ENCODE measurements at regions not wholly inside any gene's neighbourhood (a gene's known extent, or its start where the extent isn't known, plus 50 kb on each side); places are given as distances from the start of the nearest gene placed in this dataset.

DNA sequence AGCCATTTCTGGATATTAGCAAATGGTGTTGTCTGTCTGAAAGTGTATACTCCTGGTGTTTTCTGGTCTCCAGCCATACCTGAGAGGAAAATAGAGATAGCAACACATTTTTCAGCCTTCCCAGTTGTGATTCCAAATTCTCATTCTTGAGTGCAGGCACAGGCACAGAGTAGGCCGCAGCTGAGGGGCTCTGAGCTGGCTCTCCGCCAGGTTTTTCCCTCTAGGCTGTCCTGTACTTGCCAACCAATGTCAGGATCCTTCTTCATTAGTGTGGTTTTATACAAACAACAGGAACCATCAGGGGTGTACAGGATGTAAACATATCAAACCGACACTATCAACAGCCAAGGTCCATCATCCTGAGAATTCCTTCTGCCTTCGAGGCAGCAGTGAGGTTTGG is 1733.6 kb upstream of the CELF4 start:
- Mint-ChIP-seq H3K27ac (no peak overlapping the region), H3K4me1 (ENCODE audit: low read depth) (no peaks in the 10 kb centered on the region), H3K36me3 (ENCODE audit: low read depth) (no peaks in the 10 kb centered on the region), H3K27me3 (ENCODE audit: insufficient read depth) (no peaks in the 10 kb centered on the region), H3K9me3 (peaks cover 6% of the 10 kb centered on the region), H3K4me3 (no peak overlapping the region)
- intact Hi-C loops (cut with micrococcal nuclease): no loop called here
- no peak for DNase-seq (ENCODE audit: low spot score)

DNA sequence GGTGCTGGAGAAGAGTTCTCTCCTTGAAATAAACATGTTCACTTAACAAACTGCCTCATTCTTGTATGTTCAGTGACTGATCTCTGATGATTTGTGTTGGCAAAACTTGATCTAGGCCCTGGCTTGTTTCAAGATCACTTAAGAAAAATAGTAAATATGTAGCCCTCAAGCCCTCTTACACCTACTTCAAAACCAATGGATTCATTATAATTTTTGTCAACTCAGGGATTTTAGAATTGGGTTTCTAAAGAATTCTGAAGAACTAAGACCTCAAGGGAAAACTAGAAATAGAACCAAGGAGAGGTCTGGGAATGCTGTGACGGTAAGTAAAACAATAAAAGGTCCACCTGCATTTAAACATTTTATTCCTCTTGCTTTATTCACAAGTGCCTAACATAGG is 1731.6 kb upstream of the CELF4 start:
- H3K27me3 Mint-ChIP-seq (ENCODE audit: insufficient read depth): no peaks in the 10 kb centered on the region
- no peak for DNase-seq (ENCODE audit: low spot score)
- no peak overlapping the region for H3K4me3 Mint-ChIP-seq
- no peaks in the 10 kb centered on the region for H3K4me1 Mint-ChIP-seq (ENCODE audit: low read depth)
- no peaks in the 10 kb centered on the region for H3K36me3 Mint-ChIP-seq (ENCODE audit: low read depth)
- H3K9me3 Mint-ChIP-seq: peaks cover 13% of the 10 kb centered on the region
- no peak overlapping the region for H3K27ac Mint-ChIP-seq
- intact Hi-C loops (cut with micrococcal nuclease): no loop called here

DNA sequence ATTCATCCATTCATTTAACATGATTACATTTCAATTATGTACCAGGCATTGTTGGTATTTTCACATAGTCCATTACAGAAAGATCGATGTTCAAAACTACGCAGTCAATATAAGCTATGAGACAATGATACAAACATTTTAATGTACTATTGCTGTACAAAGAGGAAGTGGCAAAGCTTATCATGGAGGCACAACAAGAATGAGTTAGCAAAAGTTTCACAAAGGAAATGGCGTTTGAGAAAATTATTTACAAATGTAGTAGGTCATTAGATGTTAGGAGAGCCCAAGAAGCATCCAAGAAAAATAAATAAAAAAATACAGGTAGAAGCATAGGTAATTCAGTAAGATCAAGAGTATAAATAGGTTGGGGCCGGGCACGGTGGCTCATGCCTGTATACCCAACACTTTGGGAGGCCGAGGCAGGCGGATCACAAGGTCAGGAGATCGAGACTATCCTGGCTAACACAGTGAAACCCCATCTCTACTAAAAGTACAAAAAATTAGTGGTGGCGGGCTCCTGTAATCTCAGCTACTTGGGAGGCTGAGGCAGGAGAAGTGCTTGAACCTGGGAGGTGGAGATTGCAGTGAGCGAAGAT is 1730.8 kb upstream of the CELF4 start:
- Mint-ChIP-seq H3K27ac (no peak overlapping the region), H3K9me3 (peaks cover 13% of the 10 kb centered on the region), H3K4me3 (no peak overlapping the region), H3K27me3 (ENCODE audit: insufficient read depth) (no peaks in the 10 kb centered on the region), H3K36me3 (ENCODE audit: low read depth) (no peaks in the 10 kb centered on the region), H3K4me1 (ENCODE audit: low read depth) (no peaks in the 10 kb centered on the region)
- intact Hi-C loops (cut with micrococcal nuclease): no loop called here
- DNase-seq (ENCODE audit: low spot score): no peak

DNA sequence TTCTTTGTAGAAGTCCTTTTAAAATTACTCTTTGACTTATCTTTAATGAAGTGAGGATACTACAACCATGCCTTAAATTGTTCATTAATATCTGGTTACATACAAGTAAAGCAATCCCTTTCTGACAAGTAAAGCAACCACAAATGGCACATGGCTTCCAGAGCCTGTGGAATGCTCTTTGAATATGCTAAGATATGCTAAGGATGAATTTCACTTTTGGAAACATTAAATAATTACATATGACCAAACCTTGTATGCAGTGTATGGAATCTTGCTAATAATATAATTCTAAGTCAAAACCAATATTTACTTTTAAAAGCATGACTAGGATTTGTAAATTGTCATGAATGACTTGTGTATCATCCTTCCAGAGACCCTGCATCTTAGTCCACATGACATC is 1711.2 kb upstream of the CELF4 start:
- Mint-ChIP-seq H3K9me3 (peaks cover 3% of the 10 kb centered on the region), H3K4me1 (ENCODE audit: low read depth) (no peaks in the 10 kb centered on the region), H3K27ac (no peak overlapping the region), H3K36me3 (ENCODE audit: low read depth) (no peaks in the 10 kb centered on the region), H3K4me3 (no peak overlapping the region), H3K27me3 (ENCODE audit: insufficient read depth) (no peaks in the 10 kb centered on the region)
- intact Hi-C loops (cut with micrococcal nuclease): no loop called here
- DNase-seq (ENCODE audit: low spot score): no peak

DNA sequence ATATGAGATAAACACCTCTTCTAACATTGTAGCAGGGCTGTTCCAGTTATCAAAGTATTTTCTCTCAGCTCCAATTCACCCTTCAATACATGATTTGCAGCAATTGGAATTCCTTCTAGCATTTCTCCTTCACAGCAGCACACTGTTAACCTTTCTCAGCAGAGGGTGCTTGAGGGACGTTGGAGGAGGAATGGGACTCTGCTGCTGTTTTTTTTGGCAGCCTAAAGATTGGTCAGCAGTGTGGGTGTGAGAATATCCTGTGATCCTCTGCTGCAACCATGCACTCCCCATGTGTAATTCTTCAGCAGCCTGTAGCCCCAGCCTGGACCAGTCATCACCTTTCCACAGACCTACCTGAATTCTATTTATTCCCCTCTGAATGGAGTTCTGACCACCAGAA is 1708.9 kb upstream of the CELF4 start:
- Mint-ChIP-seq H3K4me3 (no peak overlapping the region), H3K4me1 (ENCODE audit: low read depth) (no peaks in the 10 kb centered on the region), H3K27ac (no peak overlapping the region), H3K9me3 (no peaks in the 10 kb centered on the region), H3K36me3 (ENCODE audit: low read depth) (no peaks in the 10 kb centered on the region), H3K27me3 (ENCODE audit: insufficient read depth) (no peaks in the 10 kb centered on the region)
- intact Hi-C loops (cut with micrococcal nuclease): no loop called here
- DNase-seq (ENCODE audit: low spot score): no peak

DNA sequence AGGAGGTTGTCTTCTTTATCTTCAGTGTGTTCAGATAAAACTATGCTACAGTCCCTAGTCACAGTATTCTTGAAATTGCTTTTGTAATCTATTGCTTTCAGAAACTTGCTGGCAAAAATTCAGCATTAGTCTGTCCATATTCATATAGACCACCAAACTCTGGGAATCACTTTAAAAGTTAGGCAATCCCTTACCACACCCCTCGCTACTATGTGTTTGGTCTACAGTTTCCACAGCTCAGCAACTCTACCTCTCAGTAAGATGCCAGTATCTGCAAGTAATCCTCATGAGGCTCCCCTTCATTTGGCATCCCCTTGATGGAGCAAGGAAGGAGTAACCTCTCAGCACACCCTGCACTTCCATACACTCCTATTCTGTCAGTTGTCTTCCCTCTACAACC is 1706.6 kb upstream of the CELF4 start:
- intact Hi-C loops (cut with micrococcal nuclease): no loop called here
- Mint-ChIP-seq H3K4me1 (ENCODE audit: low read depth) (no peaks in the 10 kb centered on the region), H3K4me3 (no peak overlapping the region), H3K9me3 (no peaks in the 10 kb centered on the region), H3K27ac (no peak overlapping the region), H3K27me3 (ENCODE audit: insufficient read depth) (no peaks in the 10 kb centered on the region), H3K36me3 (ENCODE audit: low read depth) (no peaks in the 10 kb centered on the region)
- DNase-seq (ENCODE audit: low spot score): no peak

DNA sequence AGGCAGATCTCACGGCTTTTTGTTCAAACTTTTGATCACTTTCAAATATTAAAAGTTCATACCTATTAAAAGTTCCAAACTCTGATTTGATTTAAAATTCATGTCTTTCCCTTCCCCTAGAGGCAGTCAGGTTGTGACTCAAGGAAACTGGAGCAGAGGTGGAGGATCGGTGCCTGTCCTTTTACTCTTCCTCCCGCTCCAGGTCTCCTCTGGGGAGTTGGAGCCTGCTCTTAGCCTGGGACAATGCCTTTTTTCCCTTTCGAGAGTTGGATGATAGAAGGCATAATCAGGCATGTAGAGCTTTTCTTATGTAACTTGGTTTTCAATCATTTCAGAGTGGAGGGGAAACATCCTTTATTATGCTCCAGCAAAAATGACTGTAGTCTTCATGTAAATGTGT is 1706.1 kb upstream of the CELF4 start:
- Mint-ChIP-seq H3K4me3 (no peak overlapping the region), H3K9me3 (no peaks in the 10 kb centered on the region), H3K36me3 (ENCODE audit: low read depth) (no peaks in the 10 kb centered on the region), H3K4me1 (ENCODE audit: low read depth) (no peaks in the 10 kb centered on the region), H3K27me3 (ENCODE audit: insufficient read depth) (no peaks in the 10 kb centered on the region), H3K27ac (no peak overlapping the region)
- intact Hi-C loops (cut with micrococcal nuclease): no loop called here
- no peak for DNase-seq (ENCODE audit: low spot score)

DNA sequence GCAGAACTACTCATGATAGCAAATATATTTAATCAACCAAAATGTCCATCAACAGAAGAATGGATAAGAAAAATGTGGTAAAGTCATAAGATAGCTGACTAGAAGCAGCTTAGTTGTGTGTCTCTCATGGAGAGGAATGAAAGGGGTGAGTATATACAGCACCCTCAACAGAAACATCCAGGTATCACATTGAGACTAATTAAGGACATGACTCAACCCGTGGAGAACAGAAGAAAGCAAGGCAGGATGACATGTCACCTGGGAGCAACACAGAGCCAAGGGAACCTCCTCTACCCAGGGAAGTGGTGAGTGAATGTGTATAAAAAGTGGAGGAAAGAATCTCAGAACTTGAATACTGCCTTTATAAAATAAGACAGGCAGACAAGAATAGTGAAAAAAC is 1695.0 kb upstream of the CELF4 start:
- Mint-ChIP-seq H3K27me3 (ENCODE audit: insufficient read depth) (no peaks in the 10 kb centered on the region), H3K4me3 (no peak overlapping the region), H3K27ac (no peak overlapping the region), H3K4me1 (ENCODE audit: low read depth) (no peaks in the 10 kb centered on the region), H3K36me3 (ENCODE audit: low read depth) (no peaks in the 10 kb centered on the region), H3K9me3 (peaks cover 13% of the 10 kb centered on the region)
- intact Hi-C loops (cut with micrococcal nuclease): no loop called here
- DNase-seq (ENCODE audit: low spot score): no peak

DNA sequence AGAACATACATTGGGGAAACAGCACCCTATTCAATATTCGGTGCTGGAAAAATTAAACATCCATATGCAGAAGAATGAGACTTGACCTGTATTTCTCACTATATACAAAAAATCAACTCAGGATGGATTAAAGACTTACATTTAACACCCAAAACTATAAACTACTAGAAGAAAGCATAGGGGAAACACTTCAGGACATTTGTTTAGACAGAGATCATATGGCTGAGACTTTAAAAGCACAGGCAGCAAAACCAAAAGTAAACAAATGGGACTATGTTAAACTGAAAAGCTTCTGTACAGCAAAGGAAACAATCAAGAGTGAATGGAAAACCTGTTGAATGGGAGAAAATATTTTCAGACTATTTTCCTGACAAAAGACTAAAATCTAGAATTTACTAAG is 1694.1 kb upstream of the CELF4 start:
- H3K36me3 Mint-ChIP-seq (ENCODE audit: low read depth): no peaks in the 10 kb centered on the region
- no peak overlapping the region for H3K27ac Mint-ChIP-seq
- no peak for DNase-seq (ENCODE audit: low spot score)
- no peak overlapping the region for H3K4me3 Mint-ChIP-seq
- no peaks in the 10 kb centered on the region for H3K4me1 Mint-ChIP-seq (ENCODE audit: low read depth)
- H3K27me3 Mint-ChIP-seq (ENCODE audit: insufficient read depth): no peaks in the 10 kb centered on the region
- intact Hi-C loops (cut with micrococcal nuclease): no loop called here
- H3K9me3 Mint-ChIP-seq: peaks cover 13% of the 10 kb centered on the region

DNA sequence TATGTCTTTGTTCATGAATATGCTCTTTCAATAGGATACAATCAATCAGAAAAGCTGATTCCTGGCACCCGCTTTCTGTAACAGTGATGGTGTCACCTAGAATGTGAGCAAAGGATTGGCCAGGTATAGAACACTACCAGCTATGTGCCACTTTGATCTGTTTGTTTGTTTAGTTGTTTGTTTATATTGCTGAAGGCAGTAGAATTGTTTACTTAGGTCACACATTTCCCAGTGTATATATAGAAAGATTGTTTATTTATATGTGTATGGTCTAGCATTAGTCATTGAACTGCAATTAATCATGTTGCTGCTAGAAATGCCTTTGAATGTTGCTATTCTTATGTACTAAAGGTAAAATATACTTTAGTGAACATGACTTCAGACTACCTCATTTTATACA is 1678.6 kb upstream of the CELF4 start:
- Mint-ChIP-seq H3K27me3 (ENCODE audit: insufficient read depth) (no peaks in the 10 kb centered on the region), H3K4me1 (ENCODE audit: low read depth) (no peaks in the 10 kb centered on the region), H3K36me3 (ENCODE audit: low read depth) (no peaks in the 10 kb centered on the region), H3K9me3 (peaks cover 5% of the 10 kb centered on the region), H3K27ac (no peak overlapping the region), H3K4me3 (no peak overlapping the region)
- intact Hi-C loops (cut with micrococcal nuclease): no loop called here
- DNase-seq (ENCODE audit: low spot score): no peak

DNA sequence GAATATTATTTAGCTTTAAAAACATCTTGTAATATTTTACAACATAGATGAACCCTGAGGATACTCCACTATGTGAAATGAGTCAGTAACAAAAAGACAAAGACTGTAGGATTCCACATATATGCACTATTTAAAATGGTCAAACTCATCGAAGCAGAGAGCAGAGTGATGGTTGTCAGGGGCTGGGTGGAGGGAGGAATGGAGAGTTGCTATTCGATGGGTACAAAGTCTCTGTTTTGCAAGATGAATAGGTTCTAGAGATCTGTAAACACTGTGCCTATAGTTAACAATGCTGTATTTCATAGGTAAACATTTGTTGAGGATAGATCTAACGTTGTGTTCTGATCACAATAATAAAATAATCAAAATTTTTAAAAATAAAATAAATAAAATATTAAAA is 1675.9 kb upstream of the CELF4 start:
- H3K27me3 Mint-ChIP-seq (ENCODE audit: insufficient read depth): no peaks in the 10 kb centered on the region
- H3K27ac Mint-ChIP-seq: no peak overlapping the region
- no peaks in the 10 kb centered on the region for H3K36me3 Mint-ChIP-seq (ENCODE audit: low read depth)
- no peaks in the 10 kb centered on the region for H3K4me1 Mint-ChIP-seq (ENCODE audit: low read depth)
- no peak for DNase-seq (ENCODE audit: low spot score)
- intact Hi-C loops (cut with micrococcal nuclease): no loop called here
- peaks cover 9% of the 10 kb centered on the region for H3K9me3 Mint-ChIP-seq
- no peak overlapping the region for H3K4me3 Mint-ChIP-seq

DNA sequence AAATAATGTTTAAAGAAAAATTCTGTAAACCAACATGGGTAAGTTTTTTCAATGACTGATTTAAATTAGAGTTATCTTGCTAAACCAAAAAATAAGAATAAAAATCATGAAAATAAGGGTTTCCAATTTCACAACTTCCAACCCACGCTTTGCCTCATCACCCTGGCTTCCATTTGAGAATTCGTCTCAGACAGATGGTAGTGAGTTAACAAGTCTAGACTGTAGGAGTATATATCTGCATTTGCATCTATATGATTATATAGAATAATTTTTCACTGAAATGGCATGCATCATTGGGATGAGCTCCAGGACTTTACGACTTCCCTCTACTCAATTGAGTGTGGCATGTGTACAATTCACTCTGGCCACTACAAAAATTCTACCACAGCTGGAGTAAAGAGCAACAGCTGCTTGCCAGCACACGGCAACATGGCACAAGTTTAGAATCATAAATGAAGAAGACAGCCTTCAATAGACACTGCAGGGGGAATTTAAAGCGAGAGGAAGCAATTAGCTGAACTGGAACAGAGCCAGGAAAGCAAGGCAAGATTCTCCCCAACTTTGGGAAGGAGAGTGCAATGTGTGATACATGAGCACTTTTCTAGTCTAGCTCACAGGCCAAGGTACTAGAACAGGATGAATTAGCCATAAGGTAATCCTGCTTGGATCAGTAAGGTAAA is 1673.5 kb upstream of the CELF4 start:
- Mint-ChIP-seq H3K9me3 (peaks cover 9% of the 10 kb centered on the region), H3K27ac (no peak overlapping the region), H3K4me3 (no peak overlapping the region), H3K4me1 (ENCODE audit: low read depth) (no peaks in the 10 kb centered on the region), H3K27me3 (ENCODE audit: insufficient read depth) (no peaks in the 10 kb centered on the region), H3K36me3 (ENCODE audit: low read depth) (no peaks in the 10 kb centered on the region)
- intact Hi-C loops (cut with micrococcal nuclease): no loop called here
- no peak for DNase-seq (ENCODE audit: low spot score)

DNA sequence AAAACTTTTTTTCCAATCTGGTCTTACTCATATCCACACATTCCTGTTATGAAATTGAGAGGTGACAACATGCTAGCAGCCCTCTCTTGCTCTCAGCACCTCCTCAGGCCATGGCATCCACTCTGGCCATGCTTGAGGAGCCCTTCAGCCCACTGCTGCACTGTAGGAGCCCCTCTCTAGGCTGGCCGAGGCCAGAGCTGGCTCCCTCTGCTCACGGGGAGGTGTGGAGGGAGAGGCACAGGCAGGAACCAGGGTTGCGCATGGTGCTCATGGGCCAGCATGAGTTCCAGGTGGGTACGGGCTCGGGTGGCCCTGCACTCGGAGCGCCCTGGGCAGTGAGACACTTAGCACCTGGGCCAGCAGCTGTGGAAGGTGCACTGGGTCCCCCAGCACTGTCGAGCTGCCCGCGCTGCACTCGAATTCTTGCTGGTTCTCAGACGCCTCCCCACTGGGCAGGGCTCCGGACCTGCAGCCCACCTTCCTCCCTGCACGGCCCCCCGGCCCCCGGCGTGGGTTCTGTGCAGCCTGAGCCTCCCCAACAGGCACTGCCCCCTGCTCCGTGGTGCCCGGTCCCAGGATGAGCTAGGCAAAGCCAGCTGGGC is 1669.6 kb upstream of the CELF4 start:
- no peaks in the 10 kb centered on the region for H3K4me1 Mint-ChIP-seq (ENCODE audit: low read depth)
- H3K9me3 Mint-ChIP-seq: peaks cover 4% of the 10 kb centered on the region
- H3K4me3 Mint-ChIP-seq: no peak overlapping the region
- no peaks in the 10 kb centered on the region for H3K27me3 Mint-ChIP-seq (ENCODE audit: insufficient read depth)
- no peaks in the 10 kb centered on the region for H3K36me3 Mint-ChIP-seq (ENCODE audit: low read depth)
- intact Hi-C loops (cut with micrococcal nuclease): no loop called here
- no peak overlapping the region for H3K27ac Mint-ChIP-seq
- DNase-seq (ENCODE audit: low spot score): no peak

DNA sequence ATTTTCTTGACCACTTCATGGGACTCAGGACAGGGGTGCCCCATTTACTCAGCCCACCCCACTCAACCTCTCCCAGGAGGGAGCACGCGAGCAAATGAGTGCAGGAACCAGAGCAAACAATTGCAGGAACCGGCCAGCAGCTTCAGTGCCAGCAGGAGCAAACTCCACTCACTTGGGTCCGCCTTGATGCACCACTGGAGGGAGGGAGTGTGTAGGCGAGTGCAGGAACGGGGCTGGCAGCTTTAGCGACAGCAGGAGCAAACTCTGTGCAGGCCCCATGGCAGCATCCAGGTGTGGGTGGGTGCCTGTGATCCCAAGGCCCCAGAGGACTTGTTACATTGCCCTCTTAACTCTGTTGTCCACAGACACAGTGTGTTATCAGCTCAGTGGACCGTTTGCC is 1667.3 kb upstream of the CELF4 start:
- Mint-ChIP-seq H3K4me3 (no peak overlapping the region), H3K27ac (no peak overlapping the region), H3K27me3 (ENCODE audit: insufficient read depth) (no peaks in the 10 kb centered on the region), H3K9me3 (peaks cover 3% of the 10 kb centered on the region), H3K4me1 (ENCODE audit: low read depth) (no peaks in the 10 kb centered on the region), H3K36me3 (ENCODE audit: low read depth) (no peaks in the 10 kb centered on the region)
- intact Hi-C loops (cut with micrococcal nuclease): no loop called here
- DNase-seq (ENCODE audit: low spot score): no peak

All from activated T-helper 1 cell treated with anti-CD3 and anti-CD28 coated beads, Interleukin-12 subunit alpha, Interleukin-12 subunit beta, Interleukin-2, Interleukin-4 antibody, amounts not matched to agents 30 ng/mL and 10 ng/mL and 1 ng/mL, durations not matched to agents 14 hours and 24 hours and 36 hours (primary cell).